GM19035 (cell line): ENCODE measurements at regions not wholly inside any gene's neighbourhood (a gene's known extent, or its start where the extent isn't known, plus 50 kb on each side); places are given as distances from the start of the nearest gene placed in this dataset.

Experiments
- ATAC-seq: cut with Tn5 transposase; IDR thresholded peaks from one replicate; pipeline ENCODE4 v1.9.1; 2021; ENCODE audit not compliant: unreplicated experiment

- ATAC-seq: no peak
Observed at GRCh38 chr9:90012949-90013348, 408.1 kb downstream of the GADD45G start.

- no peak for ATAC-seq
Observed at GRCh38 chr9:90013778-90014177, 409.0 kb downstream of the GADD45G start.

- no peak for ATAC-seq
Observed at GRCh38 chr9:90014421-90014820, 409.6 kb downstream of the GADD45G start.

GRCh38 chr9:90016272-90016671, 411.5 kb downstream of the GADD45G start:
- ATAC-seq: no peak

- ATAC-seq: no peak
Observed at GRCh38 chr9:90017679-90018078, 412.9 kb downstream of the GADD45G start.

GRCh38 chr9:90018688-90019087, 413.9 kb downstream of the GADD45G start:
- ATAC-seq: no peak

- no peak for ATAC-seq
Observed at GRCh38 chr9:90019626-90020025, 414.8 kb downstream of the GADD45G start.

GRCh38 chr9:90020276-90020871, 415.6 kb downstream of the GADD45G start:
- ATAC-seq: no peak

- no peak for ATAC-seq
Observed at GRCh38 chr9:90021216-90021906, 416.5 kb downstream of the GADD45G start.

GRCh38 chr9:90022474-90022873, 417.7 kb downstream of the GADD45G start:
- ATAC-seq: no peak

GRCh38 chr9:90023861-90024260, 419.0 kb downstream of the GADD45G start:
- ATAC-seq: no peak

- ATAC-seq: no peak
Observed at GRCh38 chr9:90024409-90024808, 419.6 kb downstream of the GADD45G start.

- no peak for ATAC-seq
Observed at GRCh38 chr9:90024823-90025222, 420.0 kb downstream of the GADD45G start.

- no peak for ATAC-seq
Observed at GRCh38 chr9:90025816-90026215, 421.0 kb downstream of the GADD45G start.

- no peak for ATAC-seq
Observed at GRCh38 chr9:90027296-90027790, 422.5 kb downstream of the GADD45G start.

GRCh38 chr9:90029386-90029785, 424.6 kb downstream of the GADD45G start:
- no peak for ATAC-seq

GRCh38 chr9:90029996-90030395, 425.2 kb downstream of the GADD45G start:
- ATAC-seq: no peak

- ATAC-seq: no peak
Observed at GRCh38 chr9:90032296-90033027, 427.6 kb downstream of the GADD45G start.

- ATAC-seq: no peak
Observed at GRCh38 chr9:90033028-90033650, 428.3 kb downstream of the GADD45G start.

- no peak for ATAC-seq
Observed at GRCh38 chr9:90034071-90034470, 429.3 kb downstream of the GADD45G start.

GRCh38 chr9:90035471-90035870, 430.7 kb downstream of the GADD45G start:
- ATAC-seq: no peak
